GM12872 (cell line): ENCODE measurements at regions not wholly inside any gene's neighbourhood (a gene's known extent, or its start where the extent isn't known, plus 50 kb on each side); places are given as distances from the start of the nearest gene placed in this dataset.

Experiments
- CTCF ChIP-seq: IDR thresholded peaks from 3 replicates; pipeline ENCODE4 v1.5.1; 2011; ENCODE audit warnings: low read depth, mild to moderate bottlenecking, low read length, moderate library complexity; ENCODE audit not compliant: insufficient read depth

GRCh38 chr22:48898524-48899250 lies 929.0 kb downstream of the BRD1 start:
- TF ChIP-seq CTCF: no peak

GRCh38 chr22:48897645-48898370 lies 929.9 kb downstream of the BRD1 start:
- no peak for TF ChIP-seq CTCF

GRCh38 chr22:48896766-48897644 lies 930.7 kb downstream of the BRD1 start:
- no peak for TF ChIP-seq CTCF

- no peak for TF ChIP-seq CTCF
Observed at GRCh38 chr22:48895831-48896765, 931.6 kb downstream of the BRD1 start.

- no peak for TF ChIP-seq CTCF
Observed at GRCh38 chr22:48895336-48895735, 932.3 kb downstream of the BRD1 start.

GRCh38 chr22:48894804-48895250 lies 932.8 kb downstream of the BRD1 start:
- TF ChIP-seq CTCF: no peak
